ENCODE measurements at regions not wholly inside any gene's neighbourhood (a gene's known extent, or its start where the extent isn't known, plus 50 kb on each side); places are given as distances from the start of the nearest gene placed in this dataset.

GRCh38 chr13:107360010-107360409 is 792.1 kb upstream of the ARGLU1 start:
- no peak for ATAC-seq
- DNase-seq (ENCODE audit: low spot score): no peak
- intact Hi-C loops (cut with DNase I): no loop called here

- intact Hi-C loops (cut with DNase I): no loop called here
- ATAC-seq: no peak
- DNase-seq (ENCODE audit: low spot score): no peak
Measured at GRCh38 chr13:107358866-107359265, 790.9 kb upstream of the ARGLU1 start.

GRCh38 chr13:107351305-107351704 is 783.4 kb upstream of the ARGLU1 start:
- intact Hi-C loops (cut with DNase I): no loop called here
- no peak for ATAC-seq
- DNase-seq (ENCODE audit: low spot score): no peak

- DNase-seq (ENCODE audit: low spot score): no peak
- intact Hi-C loops (cut with DNase I): no loop called here
- ATAC-seq: no peak
Measured at GRCh38 chr13:107348925-107349324, 781.0 kb upstream of the ARGLU1 start.

GRCh38 chr13:107348471-107348870 is 780.5 kb upstream of the ARGLU1 start:
- DNase-seq (ENCODE audit: low spot score) (no peak), ATAC-seq (no peak)
- intact Hi-C loops (cut with DNase I): no loop called here

GRCh38 chr13:107347641-107348369 is 779.9 kb upstream of the ARGLU1 start:
- intact Hi-C loops (cut with DNase I): no loop called here
- ATAC-seq: no peak

GRCh38 chr13:107342747-107343146 is 774.8 kb upstream of the ARGLU1 start:
- no peak for ATAC-seq
- intact Hi-C loops (cut with DNase I): no loop called here
- no peak for DNase-seq (ENCODE audit: low spot score)

More at GRCh38 chr13:107347641-107348369, 779.9 kb upstream of the ARGLU1 start:
- DNase-seq (ENCODE audit: low spot score): no peak

GRCh38 chr13:107339209-107339608 is 771.3 kb upstream of the ARGLU1 start:
- intact Hi-C loops (cut with DNase I): no loop called here
- DNase-seq (ENCODE audit: low spot score) (no peak), ATAC-seq (no peak)

- ATAC-seq (no peak), DNase-seq (ENCODE audit: low spot score) (no peak)
- intact Hi-C loops (cut with DNase I): no loop called here
Measured at GRCh38 chr13:107332188-107332587, 764.3 kb upstream of the ARGLU1 start.

GRCh38 chr13:107331359-107331758 is 763.4 kb upstream of the ARGLU1 start:
- ATAC-seq (no peak), DNase-seq (ENCODE audit: low spot score) (no peak)
- intact Hi-C loops (cut with DNase I): no loop called here

GRCh38 chr13:107330484-107330883 is 762.5 kb upstream of the ARGLU1 start:
- no peak for ATAC-seq
- DNase-seq (ENCODE audit: low spot score): no peak
- intact Hi-C loops (cut with DNase I): no loop called here

- DNase-seq (ENCODE audit: low spot score): no peak
- no peak for ATAC-seq
- intact Hi-C loops (cut with DNase I): no loop called here
Measured at GRCh38 chr13:107329991-107330390, 762.1 kb upstream of the ARGLU1 start.

GRCh38 chr13:107324416-107325204 is 756.7 kb upstream of the ARGLU1 start:
- DNase-seq (ENCODE audit: low spot score) (no peak), ATAC-seq (no peak)
- intact Hi-C loops (cut with DNase I): no loop called here

- intact Hi-C loops (cut with DNase I): no loop called here
- ATAC-seq (no peak), DNase-seq (ENCODE audit: low spot score) (no peak)
Measured at GRCh38 chr13:107322228-107322627, 754.3 kb upstream of the ARGLU1 start.

- intact Hi-C loops (cut with DNase I): no loop called here
- DNase-seq (ENCODE audit: low spot score) (no peak), ATAC-seq (no peak)
Measured at GRCh38 chr13:107305178-107305577, 737.2 kb upstream of the ARGLU1 start.

GRCh38 chr13:107301724-107302374 is 733.9 kb upstream of the ARGLU1 start:
- no peak for DNase-seq (ENCODE audit: low spot score)
- no peak for ATAC-seq
- intact Hi-C loops (cut with DNase I): no loop called here

GRCh38 chr13:107299717-107300116 is 731.8 kb upstream of the ARGLU1 start:
- intact Hi-C loops (cut with DNase I): no loop called here
- no peak for ATAC-seq

GRCh38 chr13:107296804-107297203 is 728.9 kb upstream of the ARGLU1 start:
- DNase-seq (ENCODE audit: low spot score) (no peak), ATAC-seq (no peak)
- intact Hi-C loops (cut with DNase I): no loop called here

More at GRCh38 chr13:107299717-107300116, 731.8 kb upstream of the ARGLU1 start:
- DNase-seq (ENCODE audit: low spot score): no peak

GRCh38 chr13:107295416-107296140 is 727.6 kb upstream of the ARGLU1 start:
- no peak for ATAC-seq
- intact Hi-C loops (cut with DNase I): no loop called here

More at GRCh38 chr13:107295416-107296140, 727.6 kb upstream of the ARGLU1 start:
- DNase-seq (ENCODE audit: low spot score): no peak
